Fibroblast of villous mesenchyme (primary cell): ENCODE measurements at regions not wholly inside any gene's neighbourhood (a gene's known extent, or its start where the extent isn't known, plus 50 kb on each side); places are given as distances from the start of the nearest gene placed in this dataset.

Source experiments
- DNase-seq: peaks from one replicate; pipeline ENCODE4 v3.0.0-alpha.2; 2010; ENCODE audit warnings: low read depth
- H3K4me3 ChIP-seq: 2 replicates; pipeline ENCODE4 v1.5.1; 2011; ENCODE audit warnings: low read depth, mild to moderate bottlenecking, low read length
- CTCF ChIP-seq: IDR thresholded peaks from 2 replicates; pipeline ENCODE4 v1.5.1; 2012; ENCODE audit warnings: low read depth, mild to moderate bottlenecking, low read length; ENCODE audit not compliant: insufficient read depth

GRCh38 chr6:6466967-6467761, 121.4 kb upstream of the LY86 start:
- peak; percentile 4 for DNase-seq
- TF ChIP-seq CTCF: no peak
- H3K4me3 ChIP-seq: no peak overlapping the region

- no peak overlapping the region for H3K4me3 ChIP-seq
- DNase-seq: peak; percentile 24
- no peak for TF ChIP-seq CTCF
Observed at GRCh38 chr6:6469074-6469473, 119.4 kb upstream of the LY86 start.

- H3K4me3 ChIP-seq: no peak overlapping the region
- no peak for TF ChIP-seq CTCF
- DNase-seq: no peak
Observed at GRCh38 chr6:6470123-6470522, 118.4 kb upstream of the LY86 start.

- no peak overlapping the region for H3K4me3 ChIP-seq
- TF ChIP-seq CTCF: no peak
- DNase-seq: no peak
Observed at GRCh38 chr6:6471276-6471675, 117.2 kb upstream of the LY86 start.

GRCh38 chr6:6474170-6474920, 114.2 kb upstream of the LY86 start:
- TF ChIP-seq CTCF: no peak
- no peak for DNase-seq
- no peak overlapping the region for H3K4me3 ChIP-seq

- H3K4me3 ChIP-seq: no peak overlapping the region
- no peak for TF ChIP-seq CTCF
- DNase-seq: no peak
Observed at GRCh38 chr6:6479785-6480184, 108.7 kb upstream of the LY86 start.
